22Rv1 (cell line): ENCODE measurements at regions not wholly inside any gene's neighbourhood (a gene's known extent, or its start where the extent isn't known, plus 50 kb on each side); places are given as distances from the start of the nearest gene placed in this dataset.

ENCODE experiments used
- H3K27ac ChIP-seq: fragments of 450-650 bp; 2 replicates; pipeline ENCODE4 v1.5.1; 2017
- ZFX ChIP-seq: fragments of 450-650 bp; IDR thresholded peaks from 2 replicates; pipeline ENCODE4 v1.6.1; 2017; ENCODE audit warnings: antibody characterized with exemption, borderline replicate concordance
- TF ChIP-seq, protein P1 (sequence below): fragments of 450-650 bp; IDR thresholded peaks from 2 replicates; pipeline ENCODE4 v1.5.1; 2017; ENCODE audit warnings: mild to moderate bottlenecking

DNA sequence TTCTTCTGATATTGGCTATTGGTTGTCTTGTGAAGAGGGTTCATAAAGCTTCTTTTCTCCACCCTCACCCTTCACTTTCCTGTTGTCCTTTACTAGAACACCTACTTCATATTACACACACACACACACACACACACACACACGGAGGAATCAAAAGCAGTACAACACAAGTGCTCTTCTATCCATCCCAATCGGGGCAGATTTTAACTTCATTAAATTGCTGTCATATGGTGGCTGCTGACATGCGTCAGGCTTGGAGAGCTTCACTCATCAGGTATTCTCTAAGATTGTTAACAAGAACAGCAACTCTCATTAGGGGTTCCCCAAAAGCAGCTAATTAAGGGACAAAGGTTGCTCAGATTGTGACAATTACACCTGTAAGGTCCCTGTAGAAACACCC lies 239.1 kb upstream of the MEIS2 start:
- no peak overlapping the region for H3K27ac ChIP-seq
- TF ChIP-seq, protein P1, sequence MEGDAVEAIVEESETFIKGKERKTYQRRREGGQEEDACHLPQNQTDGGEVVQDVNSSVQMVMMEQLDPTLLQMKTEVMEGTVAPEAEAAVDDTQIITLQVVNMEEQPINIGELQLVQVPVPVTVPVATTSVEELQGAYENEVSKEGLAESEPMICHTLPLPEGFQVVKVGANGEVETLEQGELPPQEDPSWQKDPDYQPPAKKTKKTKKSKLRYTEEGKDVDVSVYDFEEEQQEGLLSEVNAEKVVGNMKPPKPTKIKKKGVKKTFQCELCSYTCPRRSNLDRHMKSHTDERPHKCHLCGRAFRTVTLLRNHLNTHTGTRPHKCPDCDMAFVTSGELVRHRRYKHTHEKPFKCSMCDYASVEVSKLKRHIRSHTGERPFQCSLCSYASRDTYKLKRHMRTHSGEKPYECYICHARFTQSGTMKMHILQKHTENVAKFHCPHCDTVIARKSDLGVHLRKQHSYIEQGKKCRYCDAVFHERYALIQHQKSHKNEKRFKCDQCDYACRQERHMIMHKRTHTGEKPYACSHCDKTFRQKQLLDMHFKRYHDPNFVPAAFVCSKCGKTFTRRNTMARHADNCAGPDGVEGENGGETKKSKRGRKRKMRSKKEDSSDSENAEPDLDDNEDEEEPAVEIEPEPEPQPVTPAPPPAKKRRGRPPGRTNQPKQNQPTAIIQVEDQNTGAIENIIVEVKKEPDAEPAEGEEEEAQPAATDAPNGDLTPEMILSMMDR: no peak
- TF ChIP-seq ZFX: no peak

DNA sequence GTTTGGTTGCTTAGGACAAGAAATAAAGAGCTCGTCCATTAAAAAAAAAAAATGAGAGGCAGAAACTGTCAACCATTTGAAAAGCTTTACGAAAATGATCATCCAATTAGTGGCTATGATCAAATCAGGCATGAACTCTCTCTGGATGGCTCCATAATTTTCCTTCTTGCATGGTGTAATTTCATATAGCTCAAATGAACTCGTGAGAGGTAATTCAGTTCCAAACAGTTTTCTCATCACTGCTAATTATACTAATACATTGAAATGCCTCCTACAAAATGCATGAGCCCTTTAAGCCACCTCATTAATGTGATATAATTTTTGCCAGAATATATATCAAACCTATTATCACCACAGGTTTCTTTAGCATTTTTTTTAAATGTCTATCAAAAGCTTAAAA lies 239.5 kb upstream of the MEIS2 start:
- TF ChIP-seq ZFX: no peak
- TF ChIP-seq, protein P1: no peak
- H3K27ac ChIP-seq: no peak overlapping the region

- no peak overlapping the region for H3K27ac ChIP-seq
- no peak for TF ChIP-seq ZFX
- TF ChIP-seq, protein P1: no peak
Observed at GRCh38 chr15:37340438-37340837, 240.1 kb upstream of the MEIS2 start.

DNA sequence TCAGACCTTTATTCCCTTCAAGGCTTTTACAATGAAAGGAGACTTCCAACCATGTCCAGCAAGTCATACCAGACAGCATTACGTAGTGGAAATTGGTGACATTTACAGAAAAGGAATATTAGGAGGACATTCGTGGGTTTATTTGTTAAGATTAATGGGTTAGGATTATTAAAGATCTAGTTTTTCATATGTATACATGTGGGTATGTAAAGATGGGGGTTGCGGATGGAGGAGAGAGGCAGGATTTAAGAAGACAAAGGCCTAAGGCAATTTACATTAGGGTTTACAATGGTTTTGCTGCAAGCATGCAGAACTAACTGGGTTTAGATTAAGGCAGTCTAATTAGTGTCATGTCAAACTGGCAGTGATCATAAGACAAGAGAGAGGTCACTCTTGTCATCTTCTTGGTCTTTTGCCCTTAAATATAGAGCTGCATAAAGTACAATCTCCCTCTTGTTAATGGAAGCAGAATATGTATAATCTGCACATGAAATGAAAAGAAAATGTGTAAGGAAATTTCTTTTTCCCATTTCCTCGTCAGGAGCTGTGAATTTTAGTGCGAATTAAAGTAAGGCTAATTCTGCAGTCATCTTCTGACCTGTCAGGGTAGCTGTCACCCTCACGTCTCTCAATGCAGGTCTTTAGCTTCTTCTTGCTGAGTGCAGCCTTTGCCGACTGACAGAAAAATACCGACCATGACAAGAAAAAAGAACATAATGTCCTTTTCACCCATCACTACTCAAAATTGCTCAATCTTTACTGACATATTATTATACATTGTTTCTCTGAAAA lies 258.9 kb upstream of the MEIS2 start:
- H3K27ac ChIP-seq: no peak overlapping the region

GRCh38 chr15:37359893-37360290 lies 259.5 kb upstream of the MEIS2 start:
- TF ChIP-seq, protein P1: no peak
- no peak for TF ChIP-seq ZFX
- no peak overlapping the region for H3K27ac ChIP-seq

More for the DNA sequence above, 258.9 kb upstream of the MEIS2 start:
- TF ChIP-seq, protein P1: no peak
- no peak for TF ChIP-seq ZFX

DNA sequence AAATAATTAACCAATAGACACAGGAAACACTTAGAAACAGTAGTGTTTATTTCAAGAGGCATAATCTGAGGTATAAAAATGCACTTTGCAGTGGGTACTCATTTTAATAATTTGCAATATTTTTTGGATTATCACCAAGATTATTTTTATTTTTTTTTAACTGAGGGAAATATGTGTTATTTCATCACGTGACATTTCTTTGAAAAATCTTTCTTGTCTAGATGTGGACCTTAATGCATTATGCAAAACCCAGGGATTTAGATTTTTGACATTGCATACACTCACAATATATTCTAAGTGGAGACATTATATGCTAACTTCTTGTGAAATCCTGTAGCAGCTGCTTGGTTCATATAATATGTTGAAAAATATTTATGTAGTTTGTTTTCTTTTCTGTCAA lies 260.4 kb upstream of the MEIS2 start:
- TF ChIP-seq, protein P1: no peak
- TF ChIP-seq ZFX: no peak
- no peak overlapping the region for H3K27ac ChIP-seq

GRCh38 chr15:37361621-37362020 lies 261.3 kb upstream of the MEIS2 start:
- H3K27ac ChIP-seq: no peak overlapping the region
- TF ChIP-seq ZFX: no peak
- TF ChIP-seq, protein P1: no peak
